Chondrocyte (in vitro differentiated cells): ENCODE measurements at regions not wholly inside any gene's neighbourhood (a gene's known extent, or its start where the extent isn't known, plus 50 kb on each side); places are given as distances from the start of the nearest gene placed in this dataset.
"Not testable (repeated sequence)": the region's sequence is repeated elsewhere in the genome, so short reads cannot be mapped to it uniquely, and the experiment has no call there.

Experiments
- DNase-seq: peaks from one replicate; pipeline ENCODE4 v3.0.0; 2021; ENCODE audit warnings: mixed read lengths, low spot score
- H3K27ac Mint-ChIP-seq: one replicate; pipeline ENCODE4 v1.8.0; 2021; ENCODE audit warnings: mild to moderate bottlenecking, moderate library complexity, mixed read lengths; ENCODE audit not compliant: unreplicated experiment
- H3K27me3 Mint-ChIP-seq: 2 replicates; pipeline ENCODE4 v1.8.0; 2021; ENCODE audit warnings: low read depth, mixed read lengths
- H3K36me3 Mint-ChIP-seq: 2 replicates; pipeline ENCODE4 v1.8.0; 2021; ENCODE audit warnings: low read depth, mixed read lengths
- H3K4me1 Mint-ChIP-seq: 2 replicates; pipeline ENCODE4 v1.8.0; 2021; ENCODE audit warnings: low read depth, mild to moderate bottlenecking, mixed read lengths
- H3K4me3 Mint-ChIP-seq: one replicate; pipeline ENCODE4 v1.8.0; 2021; ENCODE audit warnings: mild to moderate bottlenecking, moderate library complexity, mixed read lengths; ENCODE audit not compliant: unreplicated experiment
- H3K9me3 Mint-ChIP-seq: 2 replicates; pipeline ENCODE4 v1.8.0; 2021; ENCODE audit warnings: low read depth, mixed read lengths
- TF ChIP-seq, protein P1 (sequence below): fragments of 200-600 bp; sonication (generic); IDR thresholded peaks from 2 replicates; pipeline ENCODE4 v1.5.0; 2021; ENCODE audit warnings: antibody characterized with exemption, mild to moderate bottlenecking, moderate library complexity

DNA sequence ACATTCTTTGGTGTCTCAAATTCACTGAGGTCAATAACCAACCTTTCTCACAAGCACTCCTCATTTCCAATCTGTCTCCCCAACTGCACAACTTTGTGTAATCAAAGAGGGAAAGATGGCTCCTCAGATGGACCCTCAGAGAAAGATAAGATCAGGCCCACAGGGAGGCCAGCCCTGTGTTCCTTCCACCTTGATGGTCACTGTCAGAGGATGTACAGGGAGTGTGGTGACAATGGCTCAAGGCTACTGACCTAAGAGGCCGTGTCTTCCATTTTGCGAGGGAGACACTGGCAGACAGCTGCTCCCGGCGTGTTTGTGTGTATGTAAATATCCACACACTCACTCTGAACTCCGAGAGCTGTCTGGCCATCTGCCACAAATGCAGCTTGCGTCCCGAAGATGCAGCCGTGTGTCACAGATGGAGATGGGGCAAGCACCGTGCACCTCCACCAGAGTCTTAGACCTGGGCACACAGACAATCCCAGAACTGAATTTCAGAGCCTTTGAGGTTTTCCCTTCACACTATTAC lies 712.1 kb upstream of the NRP1 start:
- no peak for DNase-seq
- no peaks in the 10 kb centered on the region for H3K9me3 Mint-ChIP-seq
- no peaks in the 10 kb centered on the region for H3K36me3 Mint-ChIP-seq
- H3K4me3 Mint-ChIP-seq, result no peak overlapping the region
- H3K27ac Mint-ChIP-seq, result no peak overlapping the region
- no peaks in the 10 kb centered on the region for H3K27me3 Mint-ChIP-seq
- TF ChIP-seq, protein P1, sequence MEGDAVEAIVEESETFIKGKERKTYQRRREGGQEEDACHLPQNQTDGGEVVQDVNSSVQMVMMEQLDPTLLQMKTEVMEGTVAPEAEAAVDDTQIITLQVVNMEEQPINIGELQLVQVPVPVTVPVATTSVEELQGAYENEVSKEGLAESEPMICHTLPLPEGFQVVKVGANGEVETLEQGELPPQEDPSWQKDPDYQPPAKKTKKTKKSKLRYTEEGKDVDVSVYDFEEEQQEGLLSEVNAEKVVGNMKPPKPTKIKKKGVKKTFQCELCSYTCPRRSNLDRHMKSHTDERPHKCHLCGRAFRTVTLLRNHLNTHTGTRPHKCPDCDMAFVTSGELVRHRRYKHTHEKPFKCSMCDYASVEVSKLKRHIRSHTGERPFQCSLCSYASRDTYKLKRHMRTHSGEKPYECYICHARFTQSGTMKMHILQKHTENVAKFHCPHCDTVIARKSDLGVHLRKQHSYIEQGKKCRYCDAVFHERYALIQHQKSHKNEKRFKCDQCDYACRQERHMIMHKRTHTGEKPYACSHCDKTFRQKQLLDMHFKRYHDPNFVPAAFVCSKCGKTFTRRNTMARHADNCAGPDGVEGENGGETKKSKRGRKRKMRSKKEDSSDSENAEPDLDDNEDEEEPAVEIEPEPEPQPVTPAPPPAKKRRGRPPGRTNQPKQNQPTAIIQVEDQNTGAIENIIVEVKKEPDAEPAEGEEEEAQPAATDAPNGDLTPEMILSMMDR, result no peak
- H3K4me1 Mint-ChIP-seq, result peaks cover 15% of the 10 kb centered on the region

DNA sequence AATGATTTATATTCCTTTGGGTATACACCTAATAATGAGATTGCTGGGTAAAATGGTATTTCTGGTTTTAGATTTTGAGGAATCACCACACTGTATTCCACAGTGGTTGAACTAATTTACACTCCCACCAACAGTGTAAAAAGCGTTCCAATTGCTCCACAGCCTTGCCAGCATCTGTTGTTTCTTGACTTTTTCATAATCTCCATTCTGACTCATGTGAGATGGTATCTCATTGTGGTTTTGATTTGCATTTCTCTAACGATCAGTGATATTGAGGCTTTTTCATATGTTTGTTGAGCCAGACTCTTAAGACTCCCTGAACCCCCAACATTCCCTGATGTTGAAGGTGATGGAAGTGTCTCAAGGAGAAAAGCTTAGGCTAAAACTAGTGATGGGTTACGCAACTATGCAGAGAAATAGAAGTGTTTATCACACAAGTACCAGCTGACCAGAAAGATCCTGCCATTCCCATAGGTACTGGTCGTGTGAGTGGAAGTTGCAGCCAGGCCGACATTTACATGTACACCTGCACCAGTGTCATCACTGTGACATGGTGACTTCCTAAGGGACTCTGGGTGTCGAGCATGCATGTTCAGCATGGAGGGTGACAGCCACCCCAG lies 711.2 kb upstream of the NRP1 start:
- H3K27me3 Mint-ChIP-seq, result no peaks in the 10 kb centered on the region
- DNase-seq, result no peak
- H3K27ac Mint-ChIP-seq, result no peak overlapping the region
- peaks cover under 1% of the 10 kb centered on the region for H3K9me3 Mint-ChIP-seq
- peaks cover 15% of the 10 kb centered on the region for H3K4me1 Mint-ChIP-seq
- no peak overlapping the region for H3K4me3 Mint-ChIP-seq
- H3K36me3 Mint-ChIP-seq, result no peaks in the 10 kb centered on the region
- TF ChIP-seq, protein P1, result no peak

DNA sequence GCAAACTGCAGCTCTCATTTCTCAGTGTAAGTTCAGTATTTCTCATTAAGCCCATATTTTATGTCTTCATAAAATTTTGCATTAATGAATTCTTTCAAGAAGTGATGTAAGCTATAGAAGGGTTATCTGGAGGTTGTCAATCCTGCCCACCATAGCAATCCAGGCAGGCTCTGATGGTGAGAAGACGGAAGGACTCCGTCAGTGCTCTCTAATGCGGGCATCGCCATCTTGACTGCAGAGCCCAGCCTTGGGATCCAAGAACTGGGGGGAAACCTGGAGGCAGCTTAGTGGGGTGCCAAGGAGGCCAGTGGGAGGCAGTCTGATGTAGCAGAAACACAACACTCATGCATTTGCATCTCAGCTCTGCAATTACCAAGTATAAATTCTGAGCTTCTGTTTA lies 707.4 kb upstream of the NRP1 start:
- Mint-ChIP-seq H3K27me3 (no peaks in the 10 kb centered on the region), H3K4me1 (no peaks in the 10 kb centered on the region), H3K36me3 (no peaks in the 10 kb centered on the region), H3K4me3 (no peak overlapping the region), H3K27ac (no peak overlapping the region), H3K9me3 (peaks cover 2% of the 10 kb centered on the region)
- DNase-seq, result no peak
- TF ChIP-seq, protein P1, result no peak

DNA sequence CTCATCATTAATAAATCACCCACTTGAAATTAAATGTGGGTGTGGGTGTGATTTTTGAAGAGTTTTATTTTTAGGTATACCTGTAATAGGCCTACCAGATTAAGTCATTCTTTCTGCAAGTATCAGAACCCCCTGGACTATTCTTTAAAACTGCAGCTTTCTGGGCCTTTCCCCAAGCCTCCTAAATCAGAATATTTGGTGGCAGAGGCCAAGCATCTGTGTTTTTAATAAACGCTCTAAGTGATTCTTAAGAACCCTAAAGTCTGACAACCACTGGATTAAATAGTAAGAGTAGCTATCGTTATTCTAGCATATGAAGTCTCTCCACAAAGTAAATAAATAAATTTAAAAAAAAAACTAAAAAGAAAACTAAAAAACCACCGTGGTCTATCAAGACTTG lies 703.0 kb upstream of the NRP1 start:
- TF ChIP-seq, protein P1, result no peak
- no peaks in the 10 kb centered on the region for H3K36me3 Mint-ChIP-seq
- DNase-seq, result no peak
- H3K27ac Mint-ChIP-seq, result no peak overlapping the region
- no peaks in the 10 kb centered on the region for H3K4me1 Mint-ChIP-seq
- peaks cover 4% of the 10 kb centered on the region for H3K9me3 Mint-ChIP-seq
- no peaks in the 10 kb centered on the region for H3K27me3 Mint-ChIP-seq
- H3K4me3 Mint-ChIP-seq, result no peak overlapping the region

DNA sequence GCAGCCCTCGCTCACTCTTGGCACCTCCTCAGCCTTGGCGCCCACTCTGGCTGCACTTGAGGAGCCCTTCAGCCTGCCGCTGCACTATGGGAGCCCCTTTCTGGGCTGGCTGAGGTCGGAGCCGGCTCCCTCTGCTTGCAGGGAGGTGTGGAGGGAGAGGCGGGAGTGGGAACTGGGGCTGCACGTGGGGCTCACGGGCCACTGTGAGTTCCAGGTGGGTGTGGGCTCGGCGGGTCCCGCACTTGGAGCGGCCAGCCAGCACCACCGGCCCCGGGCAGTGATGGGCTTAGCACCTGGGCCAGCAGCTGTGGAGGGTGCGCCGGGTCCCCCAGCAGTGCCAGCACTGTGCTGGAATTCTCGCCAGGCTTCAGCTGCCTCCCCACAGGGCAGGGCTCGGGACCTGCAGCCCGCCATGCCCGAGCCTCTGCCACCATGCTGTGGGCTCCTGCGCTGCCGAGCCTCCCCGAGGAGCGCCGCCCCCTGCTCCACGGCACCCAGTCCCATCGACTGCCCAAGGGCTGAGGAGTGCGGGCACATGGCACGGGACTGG lies 700.8 kb upstream of the NRP1 start:
- not testable (repeated sequence) for H3K9me3 Mint-ChIP-seq, H3K27me3 Mint-ChIP-seq, H3K4me1 Mint-ChIP-seq, DNase-seq, H3K36me3 Mint-ChIP-seq, H3K27ac Mint-ChIP-seq, H3K4me3 Mint-ChIP-seq

DNA sequence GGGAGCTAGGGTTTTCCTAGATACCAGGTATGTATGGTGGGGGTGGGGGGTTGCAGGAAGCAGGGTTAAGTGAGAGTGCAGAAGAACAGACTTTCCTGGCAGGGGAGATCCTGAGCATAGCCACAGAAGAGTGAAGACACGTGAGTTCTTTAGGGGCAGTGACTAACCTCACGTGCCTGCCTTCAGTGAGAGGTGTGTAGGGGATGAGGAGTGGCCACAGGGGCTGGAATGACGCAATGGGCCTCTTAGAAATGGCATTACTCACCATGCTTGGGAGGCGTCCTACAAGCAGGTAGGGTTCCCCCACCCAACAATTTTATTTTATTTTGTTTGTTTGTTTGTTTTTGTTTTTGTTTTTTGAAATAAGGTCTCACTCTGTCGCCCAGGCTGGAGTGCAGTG lies 698.6 kb upstream of the NRP1 start:
- H3K36me3 Mint-ChIP-seq, result no peaks in the 10 kb centered on the region
- no peak overlapping the region for H3K4me3 Mint-ChIP-seq
- peaks cover 2% of the 10 kb centered on the region for H3K9me3 Mint-ChIP-seq
- TF ChIP-seq, protein P1, result no peak
- H3K27me3 Mint-ChIP-seq, result no peaks in the 10 kb centered on the region
- DNase-seq, result no peak
- peaks cover 11% of the 10 kb centered on the region for H3K4me1 Mint-ChIP-seq
- H3K27ac Mint-ChIP-seq, result no peak overlapping the region
